GM23248 (cell line): ENCODE measurements at regions not wholly inside any gene's neighbourhood (a gene's known extent, or its start where the extent isn't known, plus 50 kb on each side); places are given as distances from the start of the nearest gene placed in this dataset.

Experiments used
- EZH2 ChIP-seq: fragments of 200-600 bp; sonication (generic); IDR thresholded peaks from 2 replicates; pipeline ENCODE4 v1.6.1; 2018; ENCODE audit warnings: antibody characterized with exemption, mild to moderate bottlenecking; ENCODE audit not compliant: insufficient read depth, poor library complexity, severe bottlenecking
- EZH2phosphoT487 ChIP-seq: fragments of 200-600 bp; sonication (generic); IDR thresholded peaks from 2 replicates; pipeline ENCODE4 v1.6.1; 2018; ENCODE audit warnings: antibody characterized with exemption, moderate library complexity, mild to moderate bottlenecking, low read depth; ENCODE audit not compliant: insufficient read depth

- TF ChIP-seq EZH2 (no peak), EZH2phosphoT487 (no peak)
These were observed 59.9 kb downstream of the SIPA1L2 start for GRCh38 chr1:232570007-232570406.
